Activated CD4-positive, alpha-beta memory T cell treated with anti-CD3 and anti-CD28 coated beads, Interleukin-2, amount 10 ng/mL, durations not matched to agents 7 days and 5 days (primary cell): ENCODE measurements at regions not wholly inside any gene's neighbourhood (a gene's known extent, or its start where the extent isn't known, plus 50 kb on each side); places are given as distances from the start of the nearest gene placed in this dataset.
"Not testable (repeated sequence)": the region's sequence is repeated elsewhere in the genome, so short reads cannot be mapped to it uniquely, and the experiment has no call there.

Source experiments
- CTCF ChIA-PET: fragments of 350-600 bp; sonication (Branson Sonifier 250); formaldehyde crosslinking; loops from one replicate; lab custom pipeline; 2021; ENCODE audit warnings: antibody characterized with exemption, inconsistent platforms; lab: Charles Lee
- POLR2A ChIA-PET: fragments of 350-600 bp; sonication (Branson Sonifier 250); formaldehyde crosslinking; loops from one replicate; lab custom pipeline; 2021; ENCODE audit warnings: antibody characterized with exemption; lab: Charles Lee
- DNase-seq: peaks from one replicate; pipeline ENCODE4 v3.0.0-alpha.2; 2020
- H3K27ac Mint-ChIP-seq: one replicate; pipeline ENCODE4 v1.8.0; 2021; ENCODE audit warnings: mild to moderate bottlenecking, mixed read lengths
- H3K27me3 Mint-ChIP-seq: one replicate; pipeline ENCODE4 v1.8.0; 2021; ENCODE audit warnings: mixed read lengths
- H3K36me3 Mint-ChIP-seq: one replicate; pipeline ENCODE4 v1.8.0; 2021; ENCODE audit warnings: low read depth, mixed read lengths
- H3K4me1 Mint-ChIP-seq: one replicate; pipeline ENCODE4 v1.8.0; 2021; ENCODE audit warnings: mixed read lengths
- H3K4me3 Mint-ChIP-seq: one replicate; pipeline ENCODE4 v1.8.0; 2021; ENCODE audit warnings: mild to moderate bottlenecking, mixed read lengths
- H3K9me3 Mint-ChIP-seq: one replicate; pipeline ENCODE4 v1.8.0; 2021; ENCODE audit warnings: mixed read lengths

- Mint-ChIP-seq H3K4me3 (no peak overlapping the region), H3K27me3 (peaks cover 4% of the 10 kb centered on the region), H3K36me3 (no peaks in the 10 kb centered on the region), H3K4me1 (no peaks in the 10 kb centered on the region), H3K9me3 (peaks cover 9% of the 10 kb centered on the region), H3K27ac (no peak overlapping the region)
- CTCF ChIA-PET, result no interaction called here
- POLR2A ChIA-PET, result no interaction called here
- no peak for DNase-seq
Observed at GRCh38 chr10:14447094-14447839, 116.5 kb upstream of the FRMD4A start.

DNA sequence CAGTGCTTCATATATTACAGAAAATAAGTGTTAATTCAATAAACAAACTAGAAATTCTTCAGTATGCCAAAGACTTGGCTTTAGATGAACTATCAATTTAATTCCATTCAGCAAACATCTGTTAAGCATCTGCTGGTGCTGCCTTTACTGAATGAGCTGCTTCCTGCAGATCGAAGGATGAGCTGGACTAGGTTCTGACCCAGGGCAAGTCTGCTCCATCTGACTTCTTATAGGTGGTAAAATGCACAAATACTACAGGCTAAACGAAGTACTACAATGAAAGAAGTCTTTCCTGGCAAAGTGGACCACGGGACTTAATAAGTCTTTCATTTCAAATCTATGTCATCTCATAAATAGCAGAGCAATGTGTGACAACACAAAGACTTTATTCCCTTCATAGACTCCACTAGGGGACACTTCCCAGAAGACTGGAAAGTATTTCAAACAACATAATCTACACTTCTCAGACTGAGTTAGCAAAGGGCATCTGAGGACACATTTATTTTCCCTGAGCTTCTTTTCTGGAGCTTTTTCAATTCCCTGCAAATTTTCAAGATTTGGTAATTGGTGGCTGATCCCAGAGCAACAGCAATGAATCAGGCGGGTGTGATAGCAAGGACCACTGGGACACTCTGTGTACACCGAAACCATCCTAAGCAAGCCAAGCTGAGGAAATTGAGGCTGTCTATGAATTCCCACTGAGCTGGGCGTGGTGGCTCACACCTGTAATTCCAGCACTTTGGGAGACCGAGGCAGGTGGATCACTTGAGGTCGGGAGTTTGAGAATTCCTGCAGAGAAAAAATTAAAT, 108.9 kb upstream of the FRMD4A start:
- no peaks in the 10 kb centered on the region for H3K36me3 Mint-ChIP-seq
- H3K9me3 Mint-ChIP-seq, result no peaks in the 10 kb centered on the region
- no peak overlapping the region for H3K4me3 Mint-ChIP-seq
- peaks cover 7% of the 10 kb centered on the region for H3K27me3 Mint-ChIP-seq
- POLR2A ChIA-PET, result no interaction called here
- no peaks in the 10 kb centered on the region for H3K4me1 Mint-ChIP-seq
- no peak overlapping the region for H3K27ac Mint-ChIP-seq
- CTCF ChIA-PET, result no interaction called here
- no peak for DNase-seq

- ChIA-PET CTCF (no interaction called here), POLR2A (no interaction called here)
- DNase-seq, result no peak
- Mint-ChIP-seq H3K27ac (no peak overlapping the region), H3K36me3 (no peaks in the 10 kb centered on the region), H3K4me1 (no peaks in the 10 kb centered on the region), H3K27me3 (peaks cover 9% of the 10 kb centered on the region), H3K9me3 (no peaks in the 10 kb centered on the region), H3K4me3 (no peak overlapping the region)
Observed at GRCh38 chr10:14438576-14438975, 107.9 kb upstream of the FRMD4A start.

DNA sequence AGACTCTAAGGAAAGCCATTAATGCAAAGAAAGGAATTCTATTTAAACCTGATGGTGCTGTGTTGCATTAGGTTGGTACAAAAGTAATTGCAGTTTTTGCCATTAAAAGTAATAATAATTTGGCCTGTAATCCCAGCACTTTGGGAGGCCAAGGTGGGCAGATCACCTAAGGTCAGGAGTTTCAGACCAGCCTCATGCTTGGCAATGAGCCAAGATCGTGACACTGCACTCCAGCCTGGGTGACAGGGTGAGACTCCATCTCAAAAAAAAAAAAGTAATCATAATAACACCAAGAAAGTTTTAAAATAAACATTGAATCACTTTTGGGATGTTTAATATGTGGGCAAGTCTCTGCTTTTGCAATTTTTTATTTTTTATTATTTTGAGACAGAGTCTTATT, 107.3 kb upstream of the FRMD4A start:
- Mint-ChIP-seq H3K9me3 (no peaks in the 10 kb centered on the region), H3K27me3 (peaks cover 9% of the 10 kb centered on the region), H3K4me1 (no peaks in the 10 kb centered on the region), H3K36me3 (no peaks in the 10 kb centered on the region), H3K4me3 (no peak overlapping the region), H3K27ac (no peak overlapping the region)
- no peak for DNase-seq
- POLR2A ChIA-PET, result no interaction called here
- CTCF ChIA-PET, result no interaction called here

DNA sequence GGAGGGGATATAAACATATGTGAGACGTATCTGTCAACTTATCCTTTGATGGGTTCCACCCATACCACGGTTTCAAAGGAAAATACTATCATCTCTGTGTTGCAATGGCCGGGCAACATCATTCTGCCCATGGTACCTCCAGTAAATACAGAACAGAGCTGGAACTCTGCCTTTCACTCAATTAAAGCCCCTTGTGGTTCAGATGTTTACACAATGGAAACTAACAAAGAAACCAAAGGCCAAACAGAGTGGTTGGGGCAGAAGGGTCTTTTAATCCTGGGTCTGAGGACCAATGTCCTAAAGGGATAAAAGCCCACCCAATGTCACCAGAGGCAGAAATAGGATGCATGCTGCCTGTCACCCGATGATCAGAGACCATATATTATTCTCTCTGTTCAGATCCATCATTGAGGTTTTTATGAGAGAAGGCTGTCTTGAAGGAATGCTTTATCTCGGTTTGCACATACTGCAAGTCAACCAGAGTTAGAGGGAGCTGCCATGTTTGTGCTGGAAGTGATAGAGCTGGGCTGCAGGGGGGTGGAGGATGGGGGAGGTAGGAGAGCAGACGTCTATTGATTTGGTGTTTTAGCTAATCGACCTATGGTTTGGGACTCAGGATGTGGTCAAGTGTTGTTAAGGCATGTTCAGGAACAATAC, 105.4 kb upstream of the FRMD4A start:
- H3K27ac Mint-ChIP-seq, result no peak overlapping the region
- H3K36me3 Mint-ChIP-seq, result no peaks in the 10 kb centered on the region
- no peak overlapping the region for H3K4me3 Mint-ChIP-seq
- H3K9me3 Mint-ChIP-seq, result no peaks in the 10 kb centered on the region
- DNase-seq, result no peak
- POLR2A ChIA-PET, result no interaction called here
- peaks cover 12% of the 10 kb centered on the region for H3K27me3 Mint-ChIP-seq
- CTCF ChIA-PET, result no interaction called here
- no peaks in the 10 kb centered on the region for H3K4me1 Mint-ChIP-seq

DNA sequence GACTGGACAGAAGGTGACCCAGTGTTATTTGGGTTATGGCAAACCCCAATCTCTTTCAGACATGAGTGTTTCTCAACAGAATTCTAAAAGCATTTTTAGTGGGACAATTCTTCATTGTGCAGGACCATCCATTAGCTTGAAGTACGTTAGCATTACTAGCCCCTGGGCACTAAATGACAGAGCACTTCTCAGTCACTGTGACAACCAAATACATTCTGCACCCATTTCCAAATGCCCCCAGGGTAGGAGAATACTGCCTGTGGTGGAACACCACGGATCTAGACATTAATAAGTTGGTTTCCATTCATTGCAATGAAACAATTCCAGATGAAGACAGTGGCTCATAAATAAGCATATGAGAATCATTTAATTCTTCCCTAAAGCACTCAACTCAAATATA, 102.4 kb upstream of the FRMD4A start:
- Mint-ChIP-seq H3K27ac (no peak overlapping the region), H3K4me1 (no peaks in the 10 kb centered on the region), H3K4me3 (no peak overlapping the region), H3K36me3 (no peaks in the 10 kb centered on the region), H3K9me3 (no peaks in the 10 kb centered on the region), H3K27me3 (peaks cover 22% of the 10 kb centered on the region)
- CTCF ChIA-PET, result no interaction called here
- POLR2A ChIA-PET, result no interaction called here
- no peak for DNase-seq

DNA sequence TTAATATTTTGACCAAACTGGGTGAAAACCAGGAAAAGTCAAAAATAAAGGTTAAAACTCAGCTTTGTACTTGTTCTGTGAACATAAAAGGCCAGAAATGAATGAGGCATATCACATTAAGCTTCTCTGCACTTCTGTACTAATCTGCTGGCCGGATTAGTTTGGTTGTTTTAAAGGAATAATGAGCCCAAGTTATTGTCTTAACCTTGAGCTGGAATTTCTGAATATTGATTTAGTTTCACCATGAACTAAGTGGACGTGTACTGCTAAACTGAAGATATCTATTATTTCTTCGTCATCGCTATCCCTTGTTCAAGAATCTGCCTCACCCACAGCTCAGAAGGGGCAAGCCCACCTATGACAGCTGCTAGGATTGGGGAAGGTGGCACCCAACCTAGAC, 101.1 kb upstream of the FRMD4A start:
- no peak for DNase-seq
- Mint-ChIP-seq H3K4me1 (no peaks in the 10 kb centered on the region), H3K27ac (no peak overlapping the region), H3K4me3 (no peak overlapping the region), H3K9me3 (no peaks in the 10 kb centered on the region), H3K27me3 (peaks cover 30% of the 10 kb centered on the region), H3K36me3 (no peaks in the 10 kb centered on the region)
- CTCF ChIA-PET, result no interaction called here
- POLR2A ChIA-PET, result no interaction called here

DNA sequence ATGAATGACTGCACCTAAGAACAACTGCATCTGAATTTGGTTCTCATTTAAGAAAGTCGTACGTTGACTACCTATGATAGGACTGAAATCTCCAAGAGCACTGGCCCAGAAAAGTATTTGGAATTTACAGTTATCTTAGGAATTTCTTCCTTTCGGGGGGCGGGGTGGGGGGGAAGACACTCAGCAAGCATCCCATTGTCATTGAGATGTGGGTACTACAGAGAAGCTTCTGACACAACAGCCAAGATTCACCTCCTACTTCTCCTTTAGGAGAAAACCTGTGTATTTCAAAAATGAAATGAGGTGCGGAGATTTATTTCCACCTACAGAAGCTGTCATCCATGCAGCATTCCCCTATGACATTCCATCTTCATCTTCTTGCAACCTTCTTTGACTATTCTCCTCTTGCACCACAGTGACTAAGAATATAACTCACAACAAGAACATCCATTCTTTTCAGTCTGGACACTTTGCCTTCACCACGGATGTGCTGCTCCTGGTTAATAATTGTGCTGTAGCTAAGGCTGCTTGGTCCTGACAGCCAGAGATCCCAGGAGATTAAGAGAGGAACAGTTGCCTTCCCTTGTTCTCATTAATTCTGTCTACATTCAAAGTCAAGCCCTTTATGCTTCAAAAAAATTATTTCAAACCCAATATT, 98.4 kb upstream of the FRMD4A start:
- CTCF ChIA-PET, result no interaction called here

DNA sequence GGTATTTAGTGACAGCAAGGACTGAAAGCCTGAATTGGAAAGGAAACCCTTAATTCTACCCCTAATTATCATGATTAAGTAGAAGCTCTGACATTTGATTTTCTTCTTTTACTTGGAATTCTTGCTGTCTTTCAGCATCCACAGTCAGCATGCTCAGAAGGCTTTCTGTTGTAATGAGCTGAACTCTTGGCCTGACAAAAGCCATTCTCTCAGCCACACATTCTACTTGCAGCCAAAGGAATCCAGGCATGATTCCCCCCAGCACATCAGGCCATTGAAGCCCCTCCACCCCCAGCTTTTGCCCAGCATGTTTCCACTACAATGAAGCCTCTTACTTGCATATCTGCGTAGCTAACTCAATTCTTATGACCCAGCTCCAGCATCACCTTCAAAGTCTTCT, 94.3 kb upstream of the FRMD4A start:
- Mint-ChIP-seq H3K27ac (no peak overlapping the region), H3K9me3 (no peaks in the 10 kb centered on the region), H3K36me3 (no peaks in the 10 kb centered on the region), H3K4me1 (no peaks in the 10 kb centered on the region), H3K27me3 (peaks cover 29% of the 10 kb centered on the region), H3K4me3 (no peak overlapping the region)
- CTCF ChIA-PET, result interaction anchor here (0.6 kb wide), 1 partner anchor 209 kb away, joined by 3 read pairs; no protein-coding TSS in a partner anchor
- DNase-seq, result no peak
- POLR2A ChIA-PET, result no interaction called here

More for the DNA sequence above, 98.4 kb upstream of the FRMD4A start:
- no peak overlapping the region for H3K27ac Mint-ChIP-seq
- DNase-seq, result no peak
- no peaks in the 10 kb centered on the region for H3K36me3 Mint-ChIP-seq
- no peak overlapping the region for H3K4me3 Mint-ChIP-seq
- peaks cover 29% of the 10 kb centered on the region for H3K27me3 Mint-ChIP-seq
- POLR2A ChIA-PET, result no interaction called here
- H3K4me1 Mint-ChIP-seq, result no peaks in the 10 kb centered on the region
- H3K9me3 Mint-ChIP-seq, result no peaks in the 10 kb centered on the region

DNA sequence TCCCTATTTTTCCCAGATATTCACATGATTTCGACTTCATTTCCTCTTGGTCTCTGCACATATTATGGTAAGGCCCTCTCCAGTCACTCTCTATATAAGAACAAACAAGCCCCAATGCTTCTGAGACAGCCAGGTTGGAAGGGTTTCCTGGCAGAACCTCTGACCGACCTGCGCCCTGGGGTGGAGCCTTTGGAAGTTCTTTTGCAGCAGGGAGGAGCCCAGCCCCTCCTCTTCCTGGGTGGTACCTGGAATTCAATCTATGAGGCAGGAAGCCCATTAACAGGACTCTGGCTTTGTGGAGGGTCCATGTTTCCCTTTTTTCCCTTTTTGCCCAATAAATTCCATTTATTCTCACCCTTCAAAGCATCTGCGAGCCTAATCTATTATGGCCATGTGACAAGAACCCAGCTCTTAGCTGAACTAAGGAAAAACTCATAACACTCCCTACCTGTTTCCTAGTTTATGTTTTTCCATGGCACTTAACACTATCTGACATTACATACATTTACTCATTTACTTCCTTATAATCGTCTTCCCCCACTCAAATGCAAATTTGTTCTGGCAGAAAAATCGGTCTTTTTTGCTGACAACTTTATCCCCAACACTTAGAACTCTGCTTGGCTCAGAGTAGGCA, 92.5 kb upstream of the FRMD4A start:
- peaks cover 20% of the 10 kb centered on the region for H3K27me3 Mint-ChIP-seq
- H3K4me1 Mint-ChIP-seq, result no peaks in the 10 kb centered on the region
- no peaks in the 10 kb centered on the region for H3K9me3 Mint-ChIP-seq
- no peaks in the 10 kb centered on the region for H3K36me3 Mint-ChIP-seq
- no peak overlapping the region for H3K4me3 Mint-ChIP-seq
- DNase-seq, result no peak
- ChIA-PET POLR2A (no interaction called here), CTCF (interaction anchor here (0.7 kb wide), 1 partner anchor 886 kb away, joined by 4 read pairs; no protein-coding TSS in a partner anchor)
- no peak overlapping the region for H3K27ac Mint-ChIP-seq

DNA sequence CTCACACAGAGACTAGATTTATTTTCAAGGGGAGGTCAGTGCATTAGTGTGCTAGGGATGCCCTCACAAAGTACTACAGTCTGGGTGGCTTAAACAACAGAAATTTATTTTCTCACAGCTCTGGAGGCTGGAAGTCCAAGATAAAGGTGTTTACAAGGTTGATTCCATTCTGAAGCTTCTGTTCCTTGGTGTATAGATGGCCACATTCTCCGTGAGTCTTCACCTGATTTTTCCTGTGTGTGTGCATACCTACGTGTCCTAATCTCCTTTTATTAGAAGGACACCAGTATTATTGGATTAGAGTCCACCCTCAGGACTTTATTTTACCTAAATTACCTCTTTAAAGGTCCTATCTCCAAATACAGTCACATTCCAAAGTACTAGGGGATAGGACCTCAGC, 91.7 kb upstream of the FRMD4A start:
- Mint-ChIP-seq H3K36me3 (no peaks in the 10 kb centered on the region), H3K9me3 (no peaks in the 10 kb centered on the region), H3K4me1 (no peaks in the 10 kb centered on the region), H3K27me3 (peaks cover 15% of the 10 kb centered on the region), H3K4me3 (no peak overlapping the region), H3K27ac (no peak overlapping the region)
- DNase-seq, result no peak
- CTCF ChIA-PET, result no interaction called here
- POLR2A ChIA-PET, result no interaction called here

DNA sequence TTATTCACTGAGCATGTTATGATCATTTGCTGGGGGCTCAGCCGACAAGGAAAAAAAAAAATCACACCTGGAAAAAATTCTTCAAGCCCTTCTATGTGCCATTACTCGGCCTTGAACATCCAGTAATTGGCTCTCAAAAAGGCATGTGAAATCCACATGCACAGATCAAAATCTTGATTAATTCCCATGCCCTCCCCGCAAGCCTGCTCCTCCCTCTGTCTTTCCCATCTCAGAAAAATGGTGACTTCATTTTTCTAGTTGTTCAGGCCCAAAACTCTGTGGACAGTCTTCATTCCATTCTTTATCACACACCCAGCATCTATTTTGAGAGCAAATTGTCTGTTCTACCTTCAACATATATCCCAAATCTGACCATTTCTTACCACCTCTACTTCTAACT, 91.2 kb upstream of the FRMD4A start:
- Mint-ChIP-seq H3K36me3 (no peaks in the 10 kb centered on the region), H3K27ac (no peak overlapping the region), H3K4me1 (no peaks in the 10 kb centered on the region), H3K27me3 (peaks cover 12% of the 10 kb centered on the region), H3K9me3 (no peaks in the 10 kb centered on the region), H3K4me3 (no peak overlapping the region)
- CTCF ChIA-PET, result no interaction called here
- no peak for DNase-seq
- POLR2A ChIA-PET, result no interaction called here

- peaks cover 18% of the 10 kb centered on the region for H3K27me3 Mint-ChIP-seq
- POLR2A ChIA-PET, H3K4me3 Mint-ChIP-seq, CTCF ChIA-PET, H3K27ac Mint-ChIP-seq, H3K9me3 Mint-ChIP-seq, H3K36me3 Mint-ChIP-seq, H3K4me1 Mint-ChIP-seq, DNase-seq: not testable (repeated sequence)
Observed at GRCh38 chr10:14417336-14417735, 86.6 kb upstream of the FRMD4A start.
